GM19043 (cell line): ENCODE measurements at regions not wholly inside any gene's neighbourhood (a gene's known extent, or its start where the extent isn't known, plus 50 kb on each side); places are given as distances from the start of the nearest gene placed in this dataset.
"Not testable (repeated sequence)": the region's sequence is repeated elsewhere in the genome, so short reads cannot be mapped to it uniquely, and the experiment has no call there.

ENCODE experiments used
- ATAC-seq: cut with Tn5 transposase; IDR thresholded peaks from one replicate; pipeline ENCODE4 v1.9.1; 2021; ENCODE audit warnings: low read depth; ENCODE audit not compliant: unreplicated experiment

- ATAC-seq = not testable (repeated sequence)
These were observed 586.4 kb upstream of the MBL2 start for GRCh38 chr10:53358978-53359377.

DNA sequence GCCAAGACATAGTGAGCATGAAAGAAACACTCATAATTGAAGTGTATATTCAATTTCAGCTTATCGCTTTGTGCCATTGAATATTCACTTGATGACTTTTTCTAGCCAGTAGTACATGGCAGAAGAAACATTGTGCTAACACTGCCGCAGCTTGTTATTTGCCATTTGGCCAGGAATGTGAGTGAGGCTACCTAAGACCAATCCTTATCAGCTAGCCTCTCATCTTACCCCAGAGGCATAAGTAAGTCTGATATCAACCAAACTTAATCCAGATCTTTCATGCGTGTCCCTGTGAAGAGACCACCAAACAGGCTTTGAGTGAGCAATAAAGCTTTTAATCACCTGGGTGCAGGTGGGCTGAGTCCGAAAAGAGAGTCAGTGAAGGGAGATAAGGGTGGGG, 586.0 kb upstream of the MBL2 start:
- no peak for ATAC-seq

DNA sequence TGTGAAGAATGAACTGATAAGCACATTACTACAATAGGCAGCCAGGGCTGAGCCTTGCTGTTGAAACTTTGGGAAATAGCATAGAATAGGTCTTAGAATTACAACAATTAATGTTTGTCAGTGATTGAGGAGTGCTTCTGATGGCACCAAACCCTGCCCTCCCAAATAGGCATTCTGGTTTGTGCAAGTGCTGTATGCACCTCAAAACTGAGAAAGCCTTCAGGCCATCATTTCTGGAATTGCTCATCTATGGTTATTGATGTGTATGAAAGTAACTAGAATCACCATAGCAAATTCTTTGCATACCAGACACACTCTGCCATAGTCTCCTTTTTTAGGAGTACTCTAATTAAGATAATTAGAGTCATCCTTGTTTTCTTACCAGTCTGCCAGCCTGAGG, 585.0 kb upstream of the MBL2 start:
- no peak for ATAC-seq

GRCh38 chr10:53356616-53357349, 584.2 kb upstream of the MBL2 start:
- ATAC-seq = no peak

- ATAC-seq = not testable (repeated sequence)
These were observed 569.9 kb upstream of the MBL2 start for GRCh38 chr10:53342531-53342930.

DNA sequence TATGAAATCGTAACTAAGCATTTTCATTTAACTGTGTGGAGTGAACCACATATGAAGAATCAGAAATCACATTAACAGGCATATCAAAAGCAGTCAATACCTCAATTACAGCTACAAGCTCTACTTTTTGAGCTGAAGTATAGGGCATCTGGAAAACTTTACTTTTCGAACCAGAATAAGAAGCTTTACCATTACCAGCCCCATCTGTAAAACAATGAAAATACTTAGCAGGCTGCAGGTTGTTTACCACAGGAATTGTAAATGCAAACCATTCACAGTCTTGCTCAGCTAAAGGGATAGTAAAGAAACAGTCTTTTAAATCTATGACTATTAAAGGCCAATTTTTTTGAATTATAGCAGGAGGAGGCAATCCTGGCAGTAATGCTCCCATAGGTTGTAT, 565.6 kb upstream of the MBL2 start:
- ATAC-seq = not testable (repeated sequence)

DNA sequence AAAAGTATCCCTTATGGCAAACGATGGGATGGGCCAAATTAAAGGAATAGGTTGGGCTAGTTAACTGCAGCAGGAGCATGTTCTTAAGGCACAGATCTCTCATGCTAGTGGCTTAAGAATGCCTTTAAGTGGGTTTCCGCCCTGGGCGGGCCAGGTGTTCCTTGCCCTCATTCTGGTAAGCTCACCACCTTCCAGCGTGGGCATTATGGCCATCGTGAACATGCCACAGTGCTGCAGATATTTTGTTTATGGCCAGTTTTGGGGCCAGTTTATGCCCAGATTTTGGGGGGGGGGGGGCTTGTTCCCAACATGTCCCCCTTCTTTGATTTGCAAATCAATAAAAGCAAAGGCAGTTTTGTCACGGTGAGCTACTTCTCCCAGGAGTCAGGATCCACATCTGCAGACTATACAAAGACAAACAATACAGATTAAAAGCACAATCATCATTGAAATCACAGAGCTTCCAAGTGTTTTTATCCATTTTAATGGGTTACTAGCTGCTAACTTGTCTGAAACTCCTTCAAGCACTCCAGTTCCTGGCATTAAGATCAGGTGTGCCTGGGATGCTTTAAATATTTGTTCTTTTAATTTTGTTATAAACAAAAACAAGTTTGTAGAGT, 563.3 kb upstream of the MBL2 start:
- ATAC-seq = not testable (repeated sequence)

DNA sequence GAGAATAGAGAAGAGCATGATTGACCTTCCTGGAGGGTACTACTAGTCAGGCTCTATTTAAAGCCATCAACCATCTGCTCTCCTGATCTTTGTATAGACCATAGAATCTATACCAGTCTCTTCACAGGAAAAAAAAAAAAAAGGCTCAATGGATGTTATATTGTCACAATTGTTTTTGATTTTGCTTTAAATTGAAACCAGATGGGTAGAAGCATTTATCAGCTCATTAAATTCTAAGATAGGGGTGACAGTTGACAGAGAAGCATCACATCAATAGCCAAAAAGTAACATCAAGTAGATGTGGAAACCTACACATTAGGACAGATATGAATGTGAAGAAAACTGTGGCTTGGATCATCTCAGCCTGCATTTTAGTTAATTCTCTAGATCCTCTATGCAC, 558.9 kb upstream of the MBL2 start:
- ATAC-seq = no peak

DNA sequence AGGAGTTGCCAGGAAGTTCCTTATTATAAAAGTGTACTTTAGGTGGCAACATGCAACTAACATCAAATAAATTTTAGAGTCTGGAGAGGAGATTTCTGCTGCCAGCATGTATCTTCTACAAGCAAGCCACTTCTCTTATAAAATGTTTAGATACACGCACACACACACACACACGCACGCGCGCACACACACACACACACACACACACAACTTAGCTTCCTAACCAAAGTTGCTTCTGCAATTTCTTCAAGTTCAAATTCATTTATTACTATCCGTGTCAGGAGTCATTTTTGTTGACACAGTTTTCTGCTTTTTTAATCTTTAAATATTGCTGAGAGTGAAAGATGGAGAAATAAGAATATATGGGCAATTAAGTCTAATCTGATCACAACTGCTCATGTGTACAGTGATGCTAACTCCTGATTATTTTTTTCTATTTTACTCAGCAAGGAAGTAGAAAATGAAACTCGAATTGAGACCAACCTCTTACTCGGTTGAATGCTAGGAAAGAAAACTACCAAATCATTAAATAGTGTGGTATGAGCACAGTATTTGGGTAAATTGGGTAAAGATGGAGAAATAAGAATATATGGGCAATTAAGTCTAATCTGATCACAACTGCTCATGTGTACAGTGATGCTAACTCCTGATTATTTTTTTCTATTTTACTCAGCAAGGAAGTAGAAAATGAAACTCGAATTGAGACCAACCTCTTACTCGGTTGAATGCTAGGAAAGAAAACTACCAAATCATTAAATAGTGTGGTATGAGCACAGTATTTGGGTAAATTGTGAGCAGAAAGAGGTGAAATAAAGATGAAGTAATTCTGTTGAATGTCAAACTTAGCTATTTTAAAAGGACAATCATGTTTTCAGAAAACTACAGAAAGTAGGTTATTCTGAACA, 554.1 kb upstream of the MBL2 start:
- ATAC-seq = not testable (repeated sequence)

- ATAC-seq = no peak
These were observed 552.5 kb upstream of the MBL2 start for GRCh38 chr10:53325066-53325465.

- ATAC-seq = no peak
These were observed 543.1 kb upstream of the MBL2 start for GRCh38 chr10:53315709-53316108.

- ATAC-seq = no peak
These were observed 542.3 kb upstream of the MBL2 start for GRCh38 chr10:53314876-53315275.

- ATAC-seq = no peak
These were observed 525.9 kb upstream of the MBL2 start for GRCh38 chr10:53298443-53298842.

- no peak for ATAC-seq
These were observed 512.1 kb upstream of the MBL2 start for GRCh38 chr10:53284615-53285182.

DNA sequence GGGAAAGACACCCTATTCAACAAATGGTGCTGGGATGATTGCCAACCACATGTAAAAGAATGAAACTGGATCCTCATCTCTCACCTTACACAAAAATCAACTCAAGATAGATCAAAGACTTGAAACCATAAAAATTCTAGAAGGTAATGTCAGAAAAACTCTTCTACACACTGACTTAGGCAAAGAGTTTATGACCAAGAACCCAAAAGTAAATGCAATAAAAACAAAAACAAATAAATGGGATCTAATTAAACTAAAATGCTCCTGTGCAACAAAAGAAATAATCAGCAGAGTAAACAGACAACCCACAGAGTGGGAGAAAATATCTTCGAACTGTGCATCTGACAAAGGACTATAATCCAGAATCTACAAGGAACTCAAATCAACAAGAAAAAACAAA, 504.2 kb upstream of the MBL2 start:
- ATAC-seq = no peak

DNA sequence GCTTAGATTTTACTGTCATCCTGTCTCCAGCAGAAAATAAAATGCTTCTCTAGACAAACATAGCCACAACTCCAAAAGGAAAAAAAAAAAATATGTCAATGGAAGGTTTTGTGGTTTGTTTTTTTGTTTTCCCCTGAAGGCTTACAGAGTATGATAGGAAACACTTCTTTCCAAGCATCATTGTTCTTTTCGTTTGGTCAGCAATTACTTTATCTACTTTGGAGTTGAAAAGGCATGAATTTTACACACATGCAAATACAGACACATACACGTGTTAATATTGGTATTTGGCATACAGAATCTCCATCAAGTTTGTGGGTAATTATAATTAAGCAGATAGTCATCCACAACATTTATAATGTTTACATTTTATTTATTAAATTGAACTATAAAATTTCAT, 496.9 kb upstream of the MBL2 start:
- no peak for ATAC-seq

DNA sequence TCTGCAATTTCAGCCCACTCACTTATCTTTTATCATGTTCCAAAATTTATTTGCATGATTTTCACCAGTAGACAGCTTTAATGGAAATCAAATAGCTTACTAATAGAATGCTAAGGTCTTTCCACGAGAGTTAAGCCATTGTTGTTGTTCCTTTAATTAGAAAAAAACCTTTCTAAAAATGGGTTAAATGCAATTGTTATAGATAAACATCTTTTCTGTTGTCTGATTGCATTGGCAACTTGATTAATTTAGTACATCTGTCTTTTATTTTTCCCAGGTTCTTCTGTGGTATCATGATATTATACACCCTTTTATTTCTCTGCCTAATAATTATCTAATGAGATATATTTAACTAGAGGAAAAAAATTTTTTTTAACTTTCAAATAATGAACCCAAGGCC, 487.6 kb upstream of the MBL2 start:
- ATAC-seq = no peak

DNA sequence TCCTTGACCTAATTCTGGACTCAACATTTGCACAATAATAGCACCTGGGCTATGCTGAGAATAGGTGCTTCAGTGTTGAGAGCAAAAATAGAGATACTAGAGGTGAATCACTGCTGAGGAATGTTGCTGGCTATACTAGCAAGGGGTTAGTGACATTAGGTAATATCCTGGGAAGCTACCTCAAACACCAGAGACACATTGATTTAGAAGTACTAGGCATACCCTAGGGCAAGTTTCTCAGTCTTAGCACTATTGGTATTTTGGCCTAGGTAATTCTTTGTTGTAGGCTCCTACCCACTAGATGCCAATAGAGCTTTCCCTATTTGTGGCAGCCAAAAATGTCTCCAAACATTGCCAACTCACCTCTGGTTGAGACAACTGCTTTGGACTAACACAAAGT, 484.0 kb upstream of the MBL2 start:
- no peak for ATAC-seq

DNA sequence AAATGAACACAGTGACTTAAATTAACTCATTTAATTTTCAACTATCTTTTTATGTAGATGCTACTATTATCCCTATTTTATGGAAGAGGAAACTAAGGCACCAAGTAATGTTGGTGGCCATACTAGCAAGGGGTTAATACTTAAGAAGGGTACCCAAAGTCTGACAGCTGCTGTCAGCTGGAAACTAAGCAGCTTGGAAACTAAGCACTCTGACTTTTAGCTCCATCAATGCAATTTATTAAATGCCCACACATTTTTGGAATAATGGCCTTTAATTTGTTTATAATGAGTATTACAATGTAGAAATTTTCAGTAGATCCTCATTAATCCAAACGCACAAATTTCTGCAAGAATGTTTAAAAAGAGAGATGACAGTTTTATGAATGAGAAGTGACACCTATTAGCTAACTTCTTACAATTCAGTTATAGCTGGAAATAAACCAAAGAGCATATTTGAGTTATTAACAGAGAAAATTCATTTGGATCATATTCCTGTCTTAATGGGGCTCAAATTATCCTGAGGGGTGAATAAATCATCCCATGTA, 483.1 kb upstream of the MBL2 start:
- ATAC-seq = no peak

GRCh38 chr10:53253221-53253620, 480.6 kb upstream of the MBL2 start:
- no peak for ATAC-seq

DNA sequence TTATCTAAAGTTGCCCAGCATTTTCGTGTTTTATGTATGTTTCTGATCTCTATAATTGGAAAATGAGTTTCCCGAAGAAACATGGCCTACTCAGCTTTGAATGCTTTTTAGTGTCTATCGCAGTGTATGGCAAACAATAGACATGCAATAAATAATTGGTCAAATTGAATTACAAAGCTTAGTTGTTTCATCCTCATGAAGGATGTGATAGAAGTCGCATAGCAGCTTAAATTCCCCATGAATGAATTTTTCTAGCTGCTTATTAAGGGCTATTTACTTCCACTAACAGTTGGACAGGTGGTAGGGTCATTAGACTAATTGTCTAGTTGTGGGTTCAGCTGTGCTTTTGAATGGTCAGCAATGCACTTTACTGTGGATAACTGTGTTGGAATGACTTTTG, 467.3 kb upstream of the MBL2 start:
- no peak for ATAC-seq
